ENCODE measurements at regions not wholly inside any gene's neighbourhood (a gene's known extent, or its start where the extent isn't known, plus 50 kb on each side); places are given as distances from the start of the nearest gene placed in this dataset.
"Not testable (repeated sequence)": the region's sequence is repeated elsewhere in the genome, so short reads cannot be mapped to it uniquely, and the experiment has no call there.

GRCh38 chr16:18616137-18616755 is 54.3 kb upstream of the NOMO2 start:
- TF ChIP-seq CTCF, POLR2A (IDR thresholded peaks at IDR 0.05): not testable (repeated sequence)

Data from lower leg skin (tissue), 3 donors.